HS-27A (cell line): ENCODE measurements at regions not wholly inside any gene's neighbourhood (a gene's known extent, or its start where the extent isn't known, plus 50 kb on each side); places are given as distances from the start of the nearest gene placed in this dataset.

ENCODE experiments used
- DNase-seq: peaks from one replicate; pipeline ENCODE4 v3.0.0-alpha.2; 2012; ENCODE audit warnings: low read depth, missing footprints

- DNase-seq: no peak
Observed at GRCh38 chr16:64162613-64163375, 959.1 kb downstream of the CDH11 start.

GRCh38 chr16:64159976-64160375, 961.9 kb downstream of the CDH11 start:
- DNase-seq: no peak

GRCh38 chr16:64158941-64159588, 962.8 kb downstream of the CDH11 start:
- no peak for DNase-seq

- DNase-seq: no peak
Observed at GRCh38 chr16:64153718-64154117, 968.1 kb downstream of the CDH11 start.

- no peak for DNase-seq
Observed at GRCh38 chr16:64151990-64152767, 969.7 kb downstream of the CDH11 start.

- DNase-seq: no peak
Observed at GRCh38 chr16:64150193-64150592, 971.7 kb downstream of the CDH11 start.

- no peak for DNase-seq
Observed at GRCh38 chr16:64149756-64150155, 972.1 kb downstream of the CDH11 start.

GRCh38 chr16:64148356-64148755, 973.5 kb downstream of the CDH11 start:
- DNase-seq: no peak

GRCh38 chr16:64147941-64148340, 973.9 kb downstream of the CDH11 start:
- no peak for DNase-seq

- no peak for DNase-seq
Observed at GRCh38 chr16:64144617-64145016, 977.2 kb downstream of the CDH11 start.

GRCh38 chr16:64138621-64139020, 983.2 kb downstream of the CDH11 start:
- DNase-seq: no peak

- DNase-seq: no peak
Observed at GRCh38 chr16:64138006-64138405, 983.9 kb downstream of the CDH11 start.

GRCh38 chr16:64136743-64137142, 985.1 kb downstream of the CDH11 start:
- no peak for DNase-seq

- no peak for DNase-seq
Observed at GRCh38 chr16:64136314-64136713, 985.5 kb downstream of the CDH11 start.

- DNase-seq: no peak
Observed at GRCh38 chr16:64133366-64133765, 988.5 kb downstream of the CDH11 start.

GRCh38 chr16:64132759-64133361, 989.0 kb downstream of the CDH11 start:
- no peak for DNase-seq

- no peak for DNase-seq
Observed at GRCh38 chr16:64132190-64132589, 989.7 kb downstream of the CDH11 start.

- DNase-seq: no peak
Observed at GRCh38 chr16:64131423-64131822, 990.4 kb downstream of the CDH11 start.

- DNase-seq: no peak
Observed at GRCh38 chr16:64130140-64130539, 991.7 kb downstream of the CDH11 start.

- DNase-seq: no peak
Observed at GRCh38 chr16:64122177-64122576, 999.7 kb downstream of the CDH11 start.

- DNase-seq: no peak
Observed at GRCh38 chr16:64121473-64121872, 1000.4 kb downstream of the CDH11 start.

GRCh38 chr16:64116151-64116550, 1005.7 kb downstream of the CDH11 start:
- DNase-seq: no peak

- DNase-seq: no peak
Observed at GRCh38 chr16:64109241-64109640, 1012.6 kb downstream of the CDH11 start.
